ENCODE measurements at regions not wholly inside any gene's neighbourhood (a gene's known extent, or its start where the extent isn't known, plus 50 kb on each side); places are given as distances from the start of the nearest gene placed in this dataset.

GRCh38 chr5:104941030-104941645 is 1378.5 kb upstream of the NUDT12 start:
- Mint-ChIP-seq H3K4me3 (no peak overlapping the region), H3K27ac (no peak overlapping the region), H3K36me3 (ENCODE audit: insufficient read depth in 1 of 3, low read depth in 3 of 3) (no peaks in the 10 kb centered on the region; a peak in 1 of 7 replicates), H3K27me3 (ENCODE audit: low read depth) (no peaks in the 10 kb centered on the region), H3K4me1 (no peaks in the 10 kb centered on the region), H3K9me3 (no peaks in the 10 kb centered on the region)
- Histone ChIP-seq H3K79me2 (ENCODE audit: insufficient read depth, low read length) (no peaks in the 10 kb centered on the region), H3K4me2 (ENCODE audit: insufficient read depth, insufficient read length, low read length) (no peak overlapping the region), H3K4me1 (ENCODE audit: insufficient read depth, low read length) (no peaks in the 10 kb centered on the region), H4K5ac (ENCODE audit: insufficient read length, low read depth, low read length) (no peak overlapping the region), H3K9ac (ENCODE audit: extremely low read depth, insufficient read length, low read length) (no peak overlapping the region), H2BK15ac (ENCODE audit: low read depth, low read length) (no peak overlapping the region), H3K27me3 (ENCODE audit: insufficient read depth, low read length) (no peaks in the 10 kb centered on the region), H4K91ac (ENCODE audit: insufficient read length, low read depth, low read length) (no peak overlapping the region), H3K9me3 (ENCODE audit: control insufficient read depth, low read depth, low read length) (no peaks in the 10 kb centered on the region), H3K23me2 (ENCODE audit: insufficient read length, low read depth, low read length, poor library complexity, severe bottlenecking) (no peaks in the 10 kb centered on the region), H3K18ac (ENCODE audit: insufficient read length, low read depth, low read length) (no peak overlapping the region), H4K20me1 (ENCODE audit: control insufficient read depth, insufficient read depth, insufficient read length) (no peaks in the 10 kb centered on the region), H2BK120ac (ENCODE audit: low read depth, low read length, poor library complexity, severe bottlenecking) (no peak overlapping the region), H3K79me1 (ENCODE audit: insufficient read depth, low read depth, low read length, poor library complexity, severe bottlenecking) (no peaks in the 10 kb centered on the region), H3K23ac (ENCODE audit: insufficient read length, low read depth, low read length) (no peak overlapping the region), H3K4ac (ENCODE audit: low read depth, low read length) (no peak overlapping the region), H2BK20ac (ENCODE audit: low read depth, low read length, poor library complexity, severe bottlenecking) (no peak overlapping the region), H2AFZ (ENCODE audit: low read length) (no peak overlapping the region), H2BK5ac (ENCODE audit: insufficient read length, low read length) (no peak overlapping the region), H2AK5ac (ENCODE audit: insufficient read length, low read length) (no peak overlapping the region), H3T11ph (ENCODE audit: low read length) (no peak overlapping the region), H3K56ac (ENCODE audit: insufficient read length, low read depth, low read length) (no peak overlapping the region), H3K27ac (ENCODE audit: insufficient read length, low read depth, low read length) (no peak overlapping the region), H3K14ac (ENCODE audit: insufficient read depth, low read length) (no peak overlapping the region), H2BK12ac (ENCODE audit: insufficient read length, low read depth, low read length) (no peak overlapping the region), H4K8ac (replicated peaks; ENCODE audit: insufficient read length, low read depth, low read length) (no peak overlapping the region)
- DNase-seq: no peak
- WGBS (ENCODE audit: extremely low coverage, insufficient read length, low lambda C conversion rate): no CpG with 5 or more reads among the region's 2 CpGs
- TF ChIP-seq, protein P1, sequence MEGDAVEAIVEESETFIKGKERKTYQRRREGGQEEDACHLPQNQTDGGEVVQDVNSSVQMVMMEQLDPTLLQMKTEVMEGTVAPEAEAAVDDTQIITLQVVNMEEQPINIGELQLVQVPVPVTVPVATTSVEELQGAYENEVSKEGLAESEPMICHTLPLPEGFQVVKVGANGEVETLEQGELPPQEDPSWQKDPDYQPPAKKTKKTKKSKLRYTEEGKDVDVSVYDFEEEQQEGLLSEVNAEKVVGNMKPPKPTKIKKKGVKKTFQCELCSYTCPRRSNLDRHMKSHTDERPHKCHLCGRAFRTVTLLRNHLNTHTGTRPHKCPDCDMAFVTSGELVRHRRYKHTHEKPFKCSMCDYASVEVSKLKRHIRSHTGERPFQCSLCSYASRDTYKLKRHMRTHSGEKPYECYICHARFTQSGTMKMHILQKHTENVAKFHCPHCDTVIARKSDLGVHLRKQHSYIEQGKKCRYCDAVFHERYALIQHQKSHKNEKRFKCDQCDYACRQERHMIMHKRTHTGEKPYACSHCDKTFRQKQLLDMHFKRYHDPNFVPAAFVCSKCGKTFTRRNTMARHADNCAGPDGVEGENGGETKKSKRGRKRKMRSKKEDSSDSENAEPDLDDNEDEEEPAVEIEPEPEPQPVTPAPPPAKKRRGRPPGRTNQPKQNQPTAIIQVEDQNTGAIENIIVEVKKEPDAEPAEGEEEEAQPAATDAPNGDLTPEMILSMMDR (conservative IDR thresholded peaks at IDR 0.05): no peak
